SK-N-SH (cell line): ENCODE measurements at regions not wholly inside any gene's neighbourhood (a gene's known extent, or its start where the extent isn't known, plus 50 kb on each side); places are given as distances from the start of the nearest gene placed in this dataset.

Experiments
- CTCF ChIA-PET: fragments of 300-600, 350-600 bp; formaldehyde crosslinking; extraction: SDS; loops from one replicate; lab custom pipeline; 2021; lab: Yijun Ruan, JAX
- POLR2A ChIA-PET: fragments of 350-600 bp; sonication (Branson Sonifier 250); formaldehyde crosslinking; extraction: SDS; loops from one replicate; lab custom pipeline; 2020; ENCODE audit warnings: antibody characterized with exemption, inconsistent platforms; lab: Yijun Ruan, JAX
- DNase-seq: peaks from one replicate; pipeline ENCODE4 v3.0.0; 2012
- H2AFZ ChIP-seq: fragments of 200-600 bp; sonication (generic); 2 replicates; pipeline ENCODE4 v1.8.1; 2016; ENCODE audit warnings: antibody characterized with exemption, mild to moderate bottlenecking, low read depth
- H3F3A ChIP-seq: fragments of 200-600 bp; sonication (generic); replicated peaks from 2 replicates; pipeline ENCODE3; 2016; ENCODE audit warnings: antibody characterized with exemption, mild to moderate bottlenecking; ENCODE audit not compliant: insufficient read depth
- H3K27ac ChIP-seq, 2 experiments: fragments of 200-500 bp in 1 of 2; fragments of 200-600 bp in 1 of 2; sonication (Bioruptor generic) in 1 of 2; sonication (generic), shearing (Covaris generic) in 1 of 2; 2 replicates each; pipeline versions ENCODE4 v1.5.1 to v1.6.1; 2014 to 2016; ENCODE audit warnings: low read depth in 2 of 2, inconsistent platforms in 1 of 2, low read length in 1 of 2, mild to moderate bottlenecking in 1 of 2, mixed read lengths in 1 of 2
- H3K27me3 ChIP-seq: fragments of 200-600 bp; sonication (generic), shearing (Covaris generic); 2 replicates; pipeline ENCODE4 v1.6.1; 2016; ENCODE audit warnings: mixed run types; ENCODE audit not compliant: insufficient read depth
- H3K36me3 ChIP-seq, 2 experiments: fragments of 200-500 bp in 1 of 2; fragments of 200-600 bp in 1 of 2; sonication (Bioruptor generic) in 1 of 2; sonication (generic) in 1 of 2; replicated peaks in 1 of 2; 2 replicates each; pipeline versions ENCODE3 to v1.5.1; 2014 to 2016; ENCODE audit warnings: low read length in 1 of 2, mild to moderate bottlenecking in 1 of 2; ENCODE audit not compliant: insufficient read depth in 2 of 2, control insufficient read depth in 1 of 2
- H3K4me1 ChIP-seq, 2 experiments: fragments of 200-500 bp in 1 of 2; fragments of 200-600 bp in 1 of 2; sonication (Bioruptor generic) in 1 of 2; sonication (generic), shearing (Covaris generic) in 1 of 2; 2 replicates each; pipeline versions ENCODE4 v1.5.1 to v1.6.1; 2014 to 2016; ENCODE audit warnings: low read depth in 1 of 2, low read length in 1 of 2, mixed run types in 1 of 2; ENCODE audit not compliant: insufficient read depth in 2 of 2, control insufficient read depth in 1 of 2
- H3K4me2 ChIP-seq: fragments of 200-600 bp; sonication (generic), shearing (Covaris generic); 2 replicates; pipeline ENCODE4 v1.6.1; 2017; ENCODE audit warnings: mixed run types
- H3K4me3 ChIP-seq, 2 experiments: fragments of 200-500 bp in 1 of 2; fragments of 200-600 bp in 1 of 2; sonication (Bioruptor generic) in 1 of 2; sonication (generic), shearing (Covaris generic) in 1 of 2; 2 replicates each; pipeline versions ENCODE4 v1.5.1 to v1.8.1; 2014 to 2016; ENCODE audit warnings: low read depth in 2 of 2, inconsistent platforms in 1 of 2, low read length in 1 of 2, mild to moderate bottlenecking in 1 of 2, mixed read lengths in 1 of 2, moderate library complexity in 1 of 2
- H3K79me2 ChIP-seq: fragments of 200-600 bp; sonication (generic); 2 replicates; pipeline ENCODE4 v1.8.1; 2017; ENCODE audit warnings: mild to moderate bottlenecking; ENCODE audit not compliant: insufficient read depth
- H3K9ac ChIP-seq: fragments of 200-600 bp; sonication (generic); 2 replicates; pipeline ENCODE4 v1.6.1; 2017; ENCODE audit warnings: mixed run types
- H3K9me2 ChIP-seq: fragments of 200-600 bp; sonication (generic); 2 replicates; pipeline ENCODE4 v1.6.1; 2017; ENCODE audit warnings: mixed run types
- H3K9me3 ChIP-seq: fragments of 200-600 bp; sonication (generic); 2 replicates; pipeline ENCODE4 v1.6.1; 2017; ENCODE audit warnings: mixed run types, mild to moderate bottlenecking, moderate library complexity
- H4K20me1 ChIP-seq: fragments of 200-600 bp; sonication (generic); 2 replicates; pipeline ENCODE4 v1.6.1; 2017; ENCODE audit warnings: mild to moderate bottlenecking, mixed run types; ENCODE audit not compliant: insufficient read depth
- CHD2 ChIP-seq: fragments of 150-350 bp; IDR thresholded peaks from 2 replicates; pipeline ENCODE4 v1.6.1; 2018; ENCODE audit warnings: low read length; ENCODE audit not compliant: partially characterized antibody
- ELF1 ChIP-seq: IDR thresholded peaks from 2 replicates; pipeline ENCODE4 v1.4.0; 2012
- EP300 ChIP-seq, 2 experiments: IDR thresholded peaks; 2 replicates each; pipeline versions ENCODE4 v1.4.0 to v1.6.1; 2012; ENCODE audit warnings: borderline replicate concordance in 1 of 2, low read depth in 1 of 2, low read length in 1 of 2
- EZH2phosphoT487 ChIP-seq: fragments of 200-600 bp; sonication (generic); IDR thresholded peaks from 2 replicates; pipeline ENCODE4 v1.6.1; 2017; ENCODE audit warnings: low read depth, mixed run types, mild to moderate bottlenecking, antibody characterized with exemption, moderate library complexity, borderline replicate concordance
- FOSL2 ChIP-seq: IDR thresholded peaks from 2 replicates; pipeline ENCODE4 v1.4.0; 2012; ENCODE audit warnings: low read depth, mild to moderate bottlenecking, moderate library complexity, borderline replicate concordance
- GABPA ChIP-seq: IDR thresholded peaks from 2 replicates; pipeline ENCODE4 v1.4.0; 2012; ENCODE audit warnings: low read depth, mild to moderate bottlenecking
- GATA2 ChIP-seq: sonication (generic); formaldehyde crosslinking; IDR thresholded peaks from 2 replicates; pipeline ENCODE4 v1.5.0; 2020; ENCODE audit warnings: mild to moderate bottlenecking, missing genetic modification reagents
- MAX ChIP-seq: IDR thresholded peaks from 2 replicates; pipeline ENCODE4 v1.4.0; 2012; ENCODE audit warnings: low read depth
- NRF1 ChIP-seq: IDR thresholded peaks from 2 replicates; pipeline ENCODE4 v1.6.1; 2012; ENCODE audit warnings: low read depth, mild to moderate bottlenecking, low read length
- POLR2AphosphoS5 ChIP-seq: IDR thresholded peaks from 2 replicates; pipeline ENCODE4 v1.6.1; 2012; ENCODE audit warnings: low read depth, low read length
- RCOR1 ChIP-seq: fragments of 150-350 bp; IDR thresholded peaks from 2 replicates; pipeline ENCODE4 v1.6.1; 2017; ENCODE audit warnings: antibody characterized with exemption, low read length
- USF1 ChIP-seq: IDR thresholded peaks from 2 replicates; pipeline ENCODE4 v1.4.0; 2012; ENCODE audit warnings: low read depth, borderline replicate concordance
- USF2 ChIP-seq: fragments of 150-350 bp; IDR thresholded peaks from 2 replicates; pipeline ENCODE4 v1.6.1; 2017; ENCODE audit warnings: antibody characterized with exemption, low read length, low read depth, borderline replicate concordance
- WGBS: methylation state at CpG from one replicate; pipeline ENCODE4 v1.1.6; 2017; ENCODE audit warnings: low lambda C conversion rate; 5-methylcytosine and 5-hydroxymethylcytosine counted together
- TF ChIP-seq, protein P1 (sequence below): fragments of 200-600 bp; sonication (generic); IDR thresholded peaks from 2 replicates; pipeline ENCODE4 v1.6.1; 2017; ENCODE audit warnings: antibody characterized with exemption, mild to moderate bottlenecking, moderate library complexity
- TF ChIP-seq, protein P2 (sequence below): fragments of 150-350 bp; IDR thresholded peaks from 2 replicates; pipeline ENCODE4 v1.6.1; 2016; ENCODE audit warnings: mild to moderate bottlenecking, low read depth, low read length

GRCh38 chr4:138766332-138766731, 249.2 kb upstream of the NOCT start:
- Histone ChIP-seq H3K27me3 (no peaks in the 10 kb centered on the region), H3K4me3 (no peak overlapping the region), H3F3A (no peaks in the 10 kb centered on the region), H2AFZ (no peak overlapping the region), H3K4me2 (no peak overlapping the region), H3K9me2 (no peaks in the 10 kb centered on the region), H3K9me3 (no peaks in the 10 kb centered on the region), H3K4me1 (peaks cover 0 to 2% of the 10 kb centered on the region in 2 experiments; a peak in 1 of 4 replicates), H3K36me3 (no peaks in the 10 kb centered on the region), H3K27ac (no peak overlapping the region), H3K9ac (no peak overlapping the region), H3K79me2 (no peaks in the 10 kb centered on the region), H4K20me1 (no peaks in the 10 kb centered on the region)
- WGBS = 86% methylated on average over 8 of the region's 8 CpGs
- CTCF ChIA-PET = no interaction called here
- no peak for TF ChIP-seq CHD2
- no peak for TF ChIP-seq FOSL2
- no peak for TF ChIP-seq USF1
- no peak for TF ChIP-seq NRF1
- no peak for TF ChIP-seq RCOR1
- no peak for TF ChIP-seq ELF1
- TF ChIP-seq, protein P1, sequence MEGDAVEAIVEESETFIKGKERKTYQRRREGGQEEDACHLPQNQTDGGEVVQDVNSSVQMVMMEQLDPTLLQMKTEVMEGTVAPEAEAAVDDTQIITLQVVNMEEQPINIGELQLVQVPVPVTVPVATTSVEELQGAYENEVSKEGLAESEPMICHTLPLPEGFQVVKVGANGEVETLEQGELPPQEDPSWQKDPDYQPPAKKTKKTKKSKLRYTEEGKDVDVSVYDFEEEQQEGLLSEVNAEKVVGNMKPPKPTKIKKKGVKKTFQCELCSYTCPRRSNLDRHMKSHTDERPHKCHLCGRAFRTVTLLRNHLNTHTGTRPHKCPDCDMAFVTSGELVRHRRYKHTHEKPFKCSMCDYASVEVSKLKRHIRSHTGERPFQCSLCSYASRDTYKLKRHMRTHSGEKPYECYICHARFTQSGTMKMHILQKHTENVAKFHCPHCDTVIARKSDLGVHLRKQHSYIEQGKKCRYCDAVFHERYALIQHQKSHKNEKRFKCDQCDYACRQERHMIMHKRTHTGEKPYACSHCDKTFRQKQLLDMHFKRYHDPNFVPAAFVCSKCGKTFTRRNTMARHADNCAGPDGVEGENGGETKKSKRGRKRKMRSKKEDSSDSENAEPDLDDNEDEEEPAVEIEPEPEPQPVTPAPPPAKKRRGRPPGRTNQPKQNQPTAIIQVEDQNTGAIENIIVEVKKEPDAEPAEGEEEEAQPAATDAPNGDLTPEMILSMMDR = no peak
- TF ChIP-seq EZH2phosphoT487 = no peak
- no peak for TF ChIP-seq MAX
- TF ChIP-seq, protein P2, sequence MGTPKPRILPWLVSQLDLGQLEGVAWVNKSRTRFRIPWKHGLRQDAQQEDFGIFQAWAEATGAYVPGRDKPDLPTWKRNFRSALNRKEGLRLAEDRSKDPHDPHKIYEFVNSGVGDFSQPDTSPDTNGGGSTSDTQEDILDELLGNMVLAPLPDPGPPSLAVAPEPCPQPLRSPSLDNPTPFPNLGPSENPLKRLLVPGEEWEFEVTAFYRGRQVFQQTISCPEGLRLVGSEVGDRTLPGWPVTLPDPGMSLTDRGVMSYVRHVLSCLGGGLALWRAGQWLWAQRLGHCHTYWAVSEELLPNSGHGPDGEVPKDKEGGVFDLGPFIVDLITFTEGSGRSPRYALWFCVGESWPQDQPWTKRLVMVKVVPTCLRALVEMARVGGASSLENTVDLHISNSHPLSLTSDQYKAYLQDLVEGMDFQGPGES = no peak
- TF ChIP-seq USF2 = no peak
- no peak for TF ChIP-seq GATA2
- POLR2A ChIA-PET = no interaction called here
- no peak for DNase-seq

- no peak overlapping the region for H3K4me3 ChIP-seq
- no peaks in the 10 kb centered on the region for H3F3A ChIP-seq
- H3K27ac ChIP-seq = no peak overlapping the region
- H3K27me3 ChIP-seq = no peaks in the 10 kb centered on the region
- peaks cover 0 to 2% of the 10 kb centered on the region in 2 experiments; a peak in 1 of 4 replicates for H3K4me1 ChIP-seq
- H3K9me3 ChIP-seq = no peaks in the 10 kb centered on the region
- no peak for DNase-seq
- WGBS = 56% methylated on average over 3 of the region's 3 CpGs
- no peaks in the 10 kb centered on the region for H3K9me2 ChIP-seq
- CTCF ChIA-PET = interaction anchor here (1.3 kb wide), 1 partner anchor 8 kb away, joined by 3 read pairs; no protein-coding TSS in a partner anchor
- H3K9ac ChIP-seq = no peak overlapping the region
- H3K36me3 ChIP-seq = no peaks in the 10 kb centered on the region
- no peak overlapping the region for H3K4me2 ChIP-seq
- TF ChIP-seq ELF1 (no peak), GABPA (no peak), EP300 (IDR thresholded peaks at IDR 0.05; ENCODE audit: borderline replicate concordance in 1 of 2, low read depth in 1 of 2, low read length in 1 of 2) (no peak), POLR2AphosphoS5 (no peak)
- TF ChIP-seq, protein P1 = no peak
- no peaks in the 10 kb centered on the region for H4K20me1 ChIP-seq
- POLR2A ChIA-PET = no interaction called here
- H2AFZ ChIP-seq = no peak overlapping the region
- H3K79me2 ChIP-seq = no peaks in the 10 kb centered on the region
Observed at GRCh38 chr4:138765442-138765841, 250.1 kb upstream of the NOCT start.
